ENCODE measurements at regions not wholly inside any gene's neighbourhood (a gene's known extent, or its start where the extent isn't known, plus 50 kb on each side); places are given as distances from the start of the nearest gene placed in this dataset.

GRCh38 chr17:13909901-13910519 lies 159.3 kb upstream of the COX10 start:
- BruUV-seq (replicated peaks): no TSS peak
- ChIA-PET POLR2A (no interaction called here), CTCF (no interaction called here)
- TF ChIP-seq POLR2A (IDR thresholded peaks at IDR 0.05; ENCODE audit: low read depth, low read length): no peak
- TF ChIP-seq GATA2 (IDR thresholded peaks at IDR 0.05; ENCODE audit: insufficient read depth, insufficient read length, low read depth, low read length): no peak
- TF ChIP-seq FOS (IDR thresholded peaks at IDR 0.05; ENCODE audit: borderline replicate concordance, insufficient read depth, low read length): no peak
- no peak for TF ChIP-seq POLR2AphosphoS5 (IDR thresholded peaks at IDR 0.05; ENCODE audit: insufficient read depth, low read depth, low read length)
- H3K9ac ChIP-seq (replicated peaks; ENCODE audit: extremely low read depth, insufficient read depth, low read length): no peak overlapping the region
- H3K4me2 ChIP-seq (ENCODE audit: insufficient read depth, low read length): no peak overlapping the region
- H3K79me2 ChIP-seq (ENCODE audit: control insufficient read depth, insufficient read depth, low read length): no peaks in the 10 kb centered on the region
- FAIRE-seq: no peak
- intact Hi-C loops (cut with micrococcal nuclease) (no loop called here), dilution Hi-C loops (cut with MboI; ENCODE audit: extremely low pct_ligation_motif_present, low sequenced_read_pairs) (no loop called here)
- H3K36me3 ChIP-seq (ENCODE audit: control insufficient read depth in 2 of 2, extremely low read depth in 1 of 2, insufficient read depth in 2 of 2, low read length in 2 of 2): no peaks in the 10 kb centered on the region
- no peak overlapping the region for H2AFZ ChIP-seq (ENCODE audit: low read depth, low read length)
- no peaks in the 10 kb centered on the region for H3K9me1 ChIP-seq (replicated peaks; ENCODE audit: control insufficient read depth, extremely low read depth, insufficient read depth, low read length)
- DNase-seq (ENCODE audit: low read depth, low spot score): no peak
- H3K27me3 ChIP-seq (ENCODE audit: control insufficient read depth in 2 of 2, insufficient read depth in 2 of 2, low read length in 2 of 2): no peaks in the 10 kb centered on the region
- no peak overlapping the region for H3K4me3 ChIP-seq (replicated peaks in 1 of 3; ENCODE audit: insufficient read depth in 1 of 3, low read depth in 1 of 3, low read length in 3 of 3)
- H3K4me1 ChIP-seq (ENCODE audit: control insufficient read depth, extremely low read depth, insufficient read depth, low read length): no peaks in the 10 kb centered on the region
- H3K9me3 ChIP-seq (replicated peaks; ENCODE audit: control insufficient read depth, insufficient read depth, low read length): no peaks in the 10 kb centered on the region
- H3K27ac ChIP-seq (ENCODE audit: insufficient read depth, low read depth, low read length): no peak overlapping the region
- H4K20me1 ChIP-seq (replicated peaks; ENCODE audit: control insufficient read depth, extremely low read depth, insufficient read depth, low read length): no peaks in the 10 kb centered on the region

DNA sequence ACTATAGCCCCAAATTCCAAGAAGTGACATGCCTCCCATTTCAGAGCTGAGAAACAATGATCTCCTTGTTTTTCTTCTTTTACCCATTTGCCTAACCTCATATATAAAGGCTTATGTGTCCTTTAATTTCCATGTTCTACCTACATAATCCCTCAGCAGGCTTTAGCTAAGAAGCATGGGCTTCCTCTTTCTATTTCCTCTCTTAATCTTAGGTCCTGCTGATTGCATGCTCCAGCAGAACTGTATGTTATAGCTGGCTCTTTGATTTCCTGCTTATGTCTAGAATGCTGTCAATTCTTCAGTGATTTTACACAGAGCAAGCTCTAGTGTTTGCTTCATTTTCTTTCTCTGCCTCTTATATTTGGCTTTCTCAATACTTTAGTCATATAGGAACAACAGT lies 151.7 kb upstream of the COX10 start:
- Histone ChIP-seq H3K79me2 (ENCODE audit: control insufficient read depth, insufficient read depth, low read length) (no peaks in the 10 kb centered on the region), H3K27ac (ENCODE audit: insufficient read depth, low read depth, low read length) (no peak overlapping the region), H2AFZ (ENCODE audit: low read depth, low read length) (no peak overlapping the region), H3K27me3 (ENCODE audit: control insufficient read depth in 2 of 2, insufficient read depth in 2 of 2, low read length in 2 of 2) (no peaks in the 10 kb centered on the region), H3K4me2 (ENCODE audit: insufficient read depth, low read length) (no peak overlapping the region), H3K9me3 (replicated peaks; ENCODE audit: control insufficient read depth, insufficient read depth, low read length) (no peaks in the 10 kb centered on the region), H3K36me3 (ENCODE audit: control insufficient read depth in 2 of 2, extremely low read depth in 1 of 2, insufficient read depth in 2 of 2, low read length in 2 of 2) (no peaks in the 10 kb centered on the region), H3K4me3 (replicated peaks in 1 of 3; ENCODE audit: insufficient read depth in 1 of 3, low read depth in 1 of 3, low read length in 3 of 3) (no peak overlapping the region), H4K20me1 (replicated peaks; ENCODE audit: control insufficient read depth, extremely low read depth, insufficient read depth, low read length) (no peaks in the 10 kb centered on the region), H3K9ac (replicated peaks; ENCODE audit: extremely low read depth, insufficient read depth, low read length) (no peak overlapping the region), H3K9me1 (replicated peaks; ENCODE audit: control insufficient read depth, extremely low read depth, insufficient read depth, low read length) (no peaks in the 10 kb centered on the region), H3K4me1 (ENCODE audit: control insufficient read depth, extremely low read depth, insufficient read depth, low read length) (no peaks in the 10 kb centered on the region)
- BruUV-seq (replicated peaks): no TSS peak
- no peak for TF ChIP-seq MYC (IDR thresholded peaks at IDR 0.05; ENCODE audit: low read depth, low read length)
- TF ChIP-seq POLR2AphosphoS5 (IDR thresholded peaks at IDR 0.05; ENCODE audit: insufficient read depth, low read depth, low read length): no peak
- no peak for TF ChIP-seq GATA2 (IDR thresholded peaks at IDR 0.05; ENCODE audit: insufficient read depth, insufficient read length, low read depth, low read length)
- TF ChIP-seq FOS (IDR thresholded peaks at IDR 0.05; ENCODE audit: borderline replicate concordance, insufficient read depth, low read length): no peak
- TF ChIP-seq EZH2 (IDR thresholded peaks at IDR 0.05; ENCODE audit: borderline replicate concordance, low read depth, low read length, severe bottlenecking): no peak
- TF ChIP-seq POLR2A (IDR thresholded peaks at IDR 0.05; ENCODE audit: low read depth, low read length): no peak
- TF ChIP-seq MAX (IDR thresholded peaks at IDR 0.05; ENCODE audit: insufficient read depth, insufficient read length): no peak
- no peak for TF ChIP-seq JUN (IDR thresholded peaks at IDR 0.05; ENCODE audit: borderline replicate concordance, insufficient read depth, insufficient read length, low read depth)
- TF ChIP-seq CTCF (IDR thresholded peaks at IDR 0.05; ENCODE audit: extremely low read depth in 1 of 2, insufficient read depth in 1 of 2, low read depth in 1 of 2, low read length in 2 of 2): no peak
- DNase-seq (ENCODE audit: low read depth, low spot score) (no peak), FAIRE-seq (no peak)
- intact Hi-C loops (cut with micrococcal nuclease): no loop called here
- dilution Hi-C loops (cut with MboI; ENCODE audit: extremely low pct_ligation_motif_present, low sequenced_read_pairs): no loop called here
- POLR2A ChIA-PET: no interaction called here
- CTCF ChIA-PET: no interaction called here

Measured in endothelial cell of umbilical vein (primary cell).